Thyroid gland (tissue), 4 donors: ENCODE measurements at regions not wholly inside any gene's neighbourhood (a gene's known extent, or its start where the extent isn't known, plus 50 kb on each side); places are given as distances from the start of the nearest gene placed in this dataset.
"Not testable (repeated sequence)": the region's sequence is repeated elsewhere in the genome, so short reads cannot be mapped to it uniquely, and the experiment has no call there.

ENCODE experiments used
- DNase-seq, 2 donors: peaks; one replicate each; pipeline ENCODE4 v3.0.0-alpha.2; 2019
- H3K27ac ChIP-seq, 3 donors: fragments of 200-600 bp; sonication (generic); 1 replicate in 2 of 3; 2 replicates in 1 of 3; pipeline ENCODE4 v1.5.1; 2016 to 2019; ENCODE audit warnings: mild to moderate bottlenecking in 1 of 3, moderate library complexity in 1 of 3
- H3K27me3 ChIP-seq: fragments of 200-600 bp; sonication (generic); one replicate; pipeline ENCODE4 v1.5.1; 2019
- H3K36me3 ChIP-seq, 2 donors: fragments of 200-600 bp; sonication (generic); one replicate each; pipeline ENCODE4 v1.5.1; 2016 to 2019
- H3K4me1 ChIP-seq, 2 donors: fragments of 200-600 bp; sonication (generic); one replicate each; pipeline ENCODE4 v1.5.1; 2017 to 2019
- H3K4me3 ChIP-seq, 3 donors: fragments of 200-600 bp; sonication (generic); replicated peaks in 1 of 3; 1 replicate in 2 of 3; 2 replicates in 1 of 3; pipeline ENCODE4 v1.5.1; 2016; ENCODE audit warnings: mild to moderate bottlenecking in 1 of 3
- H3K9me3 ChIP-seq: fragments of 200-600 bp; sonication (generic); one replicate; pipeline ENCODE4 v1.5.1; 2017
- CTCF ChIP-seq, 6 experiments: fragments of 200-600 bp in 3 of 6; fragments of 450-650 bp in 3 of 6; sonication (generic) in 3 of 6; IDR thresholded peaks; one replicate each; pipeline ENCODE4 v1.5.1; 2016 to 2019; ENCODE audit warnings: antibody characterized with exemption in 6 of 6, mild to moderate bottlenecking in 2 of 6, inconsistent platforms in 1 of 6, moderate library complexity in 1 of 6
- POLR2A ChIP-seq, 2 donors: fragments of 450-650 bp; IDR thresholded peaks; one replicate each; pipeline ENCODE4 v1.6.1; 2017; ENCODE audit warnings: antibody characterized with exemption in 2 of 2, mild to moderate bottlenecking in 2 of 2, moderate library complexity in 1 of 2
- WGBS, 2 donors: methylation state at CpG; one replicate each; pipeline ENCODE4 v1.1.5; 2017; 5-methylcytosine and 5-hydroxymethylcytosine counted together
- intact Hi-C: fragments of 100-400 bp; cut with DNase I; formaldehyde crosslinking; loops from one replicate; pipeline ENCODE4 v1.15.1; 2023

DNA sequence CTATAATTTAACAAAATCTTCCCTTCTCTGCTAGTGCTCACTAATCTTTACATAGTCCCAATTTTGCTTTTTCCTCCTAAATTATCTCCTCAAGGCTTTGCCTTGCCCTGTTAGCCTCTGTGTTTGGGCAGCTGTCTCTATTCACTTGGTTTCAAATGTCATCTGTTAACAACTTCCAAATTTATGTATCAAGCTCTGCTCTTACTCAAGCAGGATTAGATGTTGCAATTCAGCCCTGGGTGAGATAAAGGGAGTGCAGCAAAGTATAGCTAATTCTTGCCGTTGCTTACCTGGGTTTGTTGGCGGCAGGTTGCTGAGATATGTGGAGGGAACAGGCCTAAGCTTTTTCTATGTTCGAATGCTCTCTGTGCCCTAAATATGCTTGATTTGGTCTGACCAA, 483.8 kb downstream of the DMAC1 start:
- no peaks in the 10 kb centered on the region for H3K36me3 ChIP-seq
- no peaks in the 10 kb centered on the region for H3K4me1 ChIP-seq
- no peaks in the 10 kb centered on the region for H3K27me3 ChIP-seq
- no peak overlapping the region for H3K27ac ChIP-seq
- no peaks in the 10 kb centered on the region for H3K9me3 ChIP-seq
- H3K4me3 ChIP-seq: no peak overlapping the region
- 89 to 90% methylated on average over 3 of the region's 3 CpGs for WGBS, 2 donors
- no peak for DNase-seq
- TF ChIP-seq CTCF (IDR thresholded peaks at IDR 0.05): no peak
- no peak for TF ChIP-seq POLR2A (IDR thresholded peaks at IDR 0.05)
- intact Hi-C loops: no loop called here

GRCh38 chr9:7315116-7315515, 484.5 kb downstream of the DMAC1 start:
- H3K4me3 ChIP-seq: no peak overlapping the region
- intact Hi-C loops: no loop called here
- DNase-seq: no peak
- TF ChIP-seq POLR2A (IDR thresholded peaks at IDR 0.05) (no peak), CTCF (IDR thresholded peaks at IDR 0.05) (no peak)
- H3K27ac ChIP-seq: no peak overlapping the region
- H3K4me1 ChIP-seq: no peaks in the 10 kb centered on the region
- no peaks in the 10 kb centered on the region for H3K27me3 ChIP-seq
- WGBS, 2 donors: 81 to 86% methylated on average over 3 of the region's 3 CpGs
- H3K9me3 ChIP-seq: no peaks in the 10 kb centered on the region
- no peaks in the 10 kb centered on the region for H3K36me3 ChIP-seq

DNA sequence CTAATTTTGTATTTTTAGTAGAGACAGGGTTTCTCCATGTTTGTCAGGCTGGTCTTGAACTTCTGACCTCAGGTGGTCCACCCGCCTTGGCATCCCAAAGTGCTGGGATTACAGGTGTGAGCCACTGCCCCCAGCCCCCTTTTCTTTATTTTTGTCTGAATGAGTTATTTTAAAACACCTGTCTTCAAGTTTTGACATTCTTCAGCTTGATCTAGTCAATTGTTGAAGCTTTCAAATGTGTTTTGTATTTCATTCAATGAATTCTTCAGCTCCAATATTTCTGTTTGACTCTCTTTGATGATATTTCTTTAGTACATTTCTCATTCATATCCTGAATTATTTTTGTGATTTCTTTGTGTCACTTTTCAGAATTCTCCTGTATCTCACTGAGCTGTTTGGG, 486.2 kb downstream of the DMAC1 start:
- TF ChIP-seq CTCF (IDR thresholded peaks at IDR 0.05) (no peak), POLR2A (IDR thresholded peaks at IDR 0.05) (no peak)
- no peaks in the 10 kb centered on the region for H3K9me3 ChIP-seq
- intact Hi-C loops: no loop called here

DNA sequence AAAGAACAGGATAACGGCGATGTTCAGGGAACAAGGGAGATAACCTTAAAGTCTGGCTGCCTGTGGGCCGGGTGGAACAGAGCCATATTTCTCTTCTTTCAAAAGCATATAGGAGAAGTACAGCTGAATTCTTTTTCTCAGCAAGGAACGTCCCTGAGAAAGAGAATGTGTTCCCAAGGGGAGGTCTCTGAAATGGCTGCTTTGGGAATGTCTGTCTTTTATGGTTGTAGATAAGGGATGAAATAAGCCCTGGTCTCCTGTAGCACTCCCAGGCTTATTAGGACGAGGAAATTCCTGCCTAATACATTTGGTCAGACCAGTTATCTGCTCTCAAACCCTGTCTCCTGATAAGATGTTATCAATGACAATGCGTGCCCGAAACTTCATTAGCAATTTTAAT, 490.5 kb downstream of the DMAC1 start:
- H3K27me3 ChIP-seq, H3K4me1 ChIP-seq, H3K27ac ChIP-seq, intact Hi-C loops, H3K9me3 ChIP-seq, DNase-seq, H3K4me3 ChIP-seq, H3K36me3 ChIP-seq: not testable (repeated sequence)
- WGBS, 2 donors: 90 to 94% methylated on average over 7 of the region's 7 CpGs

More for the DNA sequence above, 486.2 kb downstream of the DMAC1 start:
- no peaks in the 10 kb centered on the region for H3K4me1 ChIP-seq
- no peak overlapping the region for H3K27ac ChIP-seq
- no peak overlapping the region for H3K4me3 ChIP-seq
- no peaks in the 10 kb centered on the region for H3K36me3 ChIP-seq
- no peaks in the 10 kb centered on the region for H3K27me3 ChIP-seq
- DNase-seq: no peak
- WGBS, 2 donors: 93 to 96% methylated on average over 1 of the region's 1 CpG

GRCh38 chr9:7305677-7306076, 493.9 kb downstream of the DMAC1 start:
- TF ChIP-seq POLR2A (IDR thresholded peaks at IDR 0.05): no peak
- no peak for TF ChIP-seq CTCF (IDR thresholded peaks at IDR 0.05)
- WGBS, 2 donors: 90 to 98% methylated on average over 3 of the region's 3 CpGs
- Histone ChIP-seq H3K4me3 (no peak overlapping the region), H3K4me1 (no peaks in the 10 kb centered on the region), H3K27me3 (no peaks in the 10 kb centered on the region), H3K36me3 (no peaks in the 10 kb centered on the region), H3K27ac (no peak overlapping the region), H3K9me3 (no peaks in the 10 kb centered on the region)
- no peak for DNase-seq
- intact Hi-C loops: no loop called here

- no peaks in the 10 kb centered on the region for H3K27me3 ChIP-seq
- intact Hi-C loops: no loop called here
- no peak for TF ChIP-seq POLR2A (IDR thresholded peaks at IDR 0.05)
- no peak for TF ChIP-seq CTCF (IDR thresholded peaks at IDR 0.05)
- H3K4me3 ChIP-seq: no peak overlapping the region
- no peak overlapping the region for H3K27ac ChIP-seq
- H3K36me3 ChIP-seq: no peaks in the 10 kb centered on the region
- DNase-seq: no peak
- H3K4me1 ChIP-seq: no peaks in the 10 kb centered on the region
- WGBS, 2 donors: 81 to 88% methylated on average over 5 of the region's 5 CpGs
- no peaks in the 10 kb centered on the region for H3K9me3 ChIP-seq
Observed at GRCh38 chr9:7304627-7304995, 495.0 kb downstream of the DMAC1 start.
